Activated T-cell treated with anti-CD3 and anti-CD28 coated beads, Interleukin-2, amount 50 U/mL, for 24 hours (primary cell): ENCODE measurements at regions not wholly inside any gene's neighbourhood (a gene's known extent, or its start where the extent isn't known, plus 50 kb on each side); places are given as distances from the start of the nearest gene placed in this dataset.

Experiments
- DNase-seq: peaks from one replicate; pipeline ENCODE4 v3.0.0-alpha.2; 2020
- H3K27ac Mint-ChIP-seq: 2 replicates; pipeline ENCODE4 v1.8.0; 2020; ENCODE audit warnings: mild to moderate bottlenecking, mixed read lengths
- H3K27me3 Mint-ChIP-seq: 2 replicates; pipeline ENCODE4 v1.8.0; 2020; ENCODE audit warnings: mixed read lengths
- H3K36me3 Mint-ChIP-seq: 2 replicates; pipeline ENCODE4 v1.8.0; 2020; ENCODE audit warnings: low read depth, mixed read lengths
- H3K4me1 Mint-ChIP-seq: 2 replicates; pipeline ENCODE4 v1.8.0; 2020; ENCODE audit warnings: low read depth, mixed read lengths
- H3K4me3 Mint-ChIP-seq: 2 replicates; pipeline ENCODE4 v1.8.0; 2020; ENCODE audit warnings: mild to moderate bottlenecking, moderate library complexity, mixed read lengths
- H3K9me3 Mint-ChIP-seq: 2 replicates; pipeline ENCODE4 v1.8.0; 2020; ENCODE audit warnings: mixed read lengths

GRCh38 chr14:95410838-95411237 lies 91.1 kb upstream of the CLMN start:
- no peaks in the 10 kb centered on the region for H3K27me3 Mint-ChIP-seq
- no peaks in the 10 kb centered on the region for H3K4me1 Mint-ChIP-seq
- no peak for DNase-seq
- H3K27ac Mint-ChIP-seq: no peak overlapping the region
- H3K36me3 Mint-ChIP-seq: peaks cover 35% of the 10 kb centered on the region
- no peaks in the 10 kb centered on the region for H3K9me3 Mint-ChIP-seq
- no peak overlapping the region for H3K4me3 Mint-ChIP-seq

DNA sequence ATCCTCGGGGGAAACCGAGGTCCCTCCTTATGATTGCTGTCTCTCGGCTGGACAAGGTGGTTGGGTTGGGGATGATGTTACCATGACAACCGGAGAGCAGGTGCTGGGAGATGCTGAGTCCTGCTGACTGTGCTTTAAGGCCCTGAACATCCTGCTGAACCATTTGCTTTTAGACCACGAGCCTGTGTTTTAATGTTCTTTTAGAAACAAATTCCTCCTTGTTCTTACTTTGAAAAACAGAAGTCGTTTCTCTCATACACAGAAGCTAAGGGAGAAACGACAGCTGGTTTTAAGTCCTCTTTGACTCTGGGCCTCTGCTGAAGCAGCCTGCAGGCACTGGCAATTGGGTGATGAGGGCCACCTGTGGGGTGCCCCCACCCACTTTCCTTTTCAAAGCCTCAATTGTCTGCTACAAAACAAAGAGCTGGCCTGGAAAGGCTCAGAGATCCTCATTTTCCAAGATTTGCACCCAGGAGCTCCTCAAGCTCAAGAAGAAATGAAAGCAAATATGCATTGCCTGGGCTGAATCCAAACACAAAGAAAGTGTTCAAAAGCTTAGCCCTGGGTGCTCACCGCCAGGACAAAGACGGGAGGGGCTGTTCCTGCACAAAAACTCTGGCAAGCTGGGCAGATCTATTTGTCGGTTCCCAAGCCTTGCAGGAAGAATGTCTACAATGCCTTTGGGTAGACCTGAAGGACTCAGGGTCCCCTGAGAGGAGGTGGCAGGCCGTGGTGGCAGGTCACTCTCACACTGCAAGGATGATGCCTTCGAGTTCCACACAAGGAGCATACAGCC lies 90.0 kb upstream of the CLMN start:
- Mint-ChIP-seq H3K36me3 (peaks cover 32% of the 10 kb centered on the region), H3K9me3 (no peaks in the 10 kb centered on the region)

GRCh38 chr14:95408731-95409476 lies 89.2 kb upstream of the CLMN start:
- Mint-ChIP-seq H3K27ac (no peak overlapping the region), H3K36me3 (peaks cover 31% of the 10 kb centered on the region), H3K4me3 (no peak overlapping the region), H3K9me3 (no peaks in the 10 kb centered on the region), H3K4me1 (no peaks in the 10 kb centered on the region), H3K27me3 (no peaks in the 10 kb centered on the region)
- DNase-seq: no peak

More for the DNA sequence above, 90.0 kb upstream of the CLMN start:
- DNase-seq: no peak
- H3K4me1 Mint-ChIP-seq: no peaks in the 10 kb centered on the region
- H3K27ac Mint-ChIP-seq: no peak overlapping the region
- no peaks in the 10 kb centered on the region for H3K27me3 Mint-ChIP-seq
- H3K4me3 Mint-ChIP-seq: no peak overlapping the region

GRCh38 chr14:95407354-95407753 lies 87.6 kb upstream of the CLMN start:
- Mint-ChIP-seq H3K4me3 (no peak overlapping the region), H3K27me3 (no peaks in the 10 kb centered on the region), H3K36me3 (peaks cover 23% of the 10 kb centered on the region), H3K9me3 (no peaks in the 10 kb centered on the region), H3K4me1 (no peaks in the 10 kb centered on the region), H3K27ac (peak overlapping the region; percentile 30)
- no peak for DNase-seq

GRCh38 chr14:95406756-95407277 lies 87.1 kb upstream of the CLMN start:
- Mint-ChIP-seq H3K4me1 (no peaks in the 10 kb centered on the region), H3K4me3 (no peak overlapping the region), H3K27me3 (no peaks in the 10 kb centered on the region), H3K27ac (peak overlapping the region; percentile 30), H3K36me3 (peaks cover 19% of the 10 kb centered on the region), H3K9me3 (no peaks in the 10 kb centered on the region)
- no peak for DNase-seq

- H3K9me3 Mint-ChIP-seq: no peaks in the 10 kb centered on the region
- H3K27me3 Mint-ChIP-seq: no peaks in the 10 kb centered on the region
- no peak overlapping the region for H3K27ac Mint-ChIP-seq
- peaks cover 6% of the 10 kb centered on the region for H3K36me3 Mint-ChIP-seq
- H3K4me3 Mint-ChIP-seq: no peak overlapping the region
- H3K4me1 Mint-ChIP-seq: no peaks in the 10 kb centered on the region
- DNase-seq: no peak
Measured at GRCh38 chr14:95404583-95404982, 84.9 kb upstream of the CLMN start.

GRCh38 chr14:95402578-95402977 lies 82.9 kb upstream of the CLMN start:
- Mint-ChIP-seq H3K27ac (no peak overlapping the region), H3K9me3 (no peaks in the 10 kb centered on the region), H3K4me1 (no peaks in the 10 kb centered on the region), H3K36me3 (peaks cover 2% of the 10 kb centered on the region), H3K4me3 (no peak overlapping the region), H3K27me3 (no peaks in the 10 kb centered on the region)
- DNase-seq: no peak

DNA sequence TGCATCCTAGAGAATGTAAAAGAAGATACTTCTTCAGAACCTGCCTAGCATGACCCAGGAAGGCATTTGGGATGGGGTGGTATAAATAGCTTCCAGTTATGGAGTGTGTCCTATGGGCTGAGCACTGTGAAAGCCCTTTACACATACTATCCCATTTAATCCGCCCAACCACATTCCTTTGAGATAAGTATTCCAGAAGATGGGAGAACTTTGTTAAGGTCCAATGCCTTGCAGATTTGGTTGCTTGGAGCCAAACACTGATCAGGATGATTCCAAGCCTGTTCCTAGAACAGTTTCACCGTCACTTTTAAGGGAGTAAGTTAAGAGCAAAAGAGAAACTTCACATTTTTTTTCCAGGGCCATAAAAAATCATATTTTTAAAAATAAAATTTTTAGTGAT lies 82.5 kb upstream of the CLMN start:
- no peaks in the 10 kb centered on the region for H3K9me3 Mint-ChIP-seq
- no peak overlapping the region for H3K27ac Mint-ChIP-seq
- no peak for DNase-seq
- H3K4me3 Mint-ChIP-seq: no peak overlapping the region
- no peaks in the 10 kb centered on the region for H3K4me1 Mint-ChIP-seq
- H3K27me3 Mint-ChIP-seq: no peaks in the 10 kb centered on the region
- H3K36me3 Mint-ChIP-seq: peaks cover 2% of the 10 kb centered on the region

- no peaks in the 10 kb centered on the region for H3K36me3 Mint-ChIP-seq
- no peak for DNase-seq
- no peaks in the 10 kb centered on the region for H3K9me3 Mint-ChIP-seq
- H3K27ac Mint-ChIP-seq: no peak overlapping the region
- no peaks in the 10 kb centered on the region for H3K27me3 Mint-ChIP-seq
- peaks cover 7% of the 10 kb centered on the region for H3K4me1 Mint-ChIP-seq
- no peak overlapping the region for H3K4me3 Mint-ChIP-seq
Measured at GRCh38 chr14:95398630-95399547, 79.2 kb upstream of the CLMN start.

DNA sequence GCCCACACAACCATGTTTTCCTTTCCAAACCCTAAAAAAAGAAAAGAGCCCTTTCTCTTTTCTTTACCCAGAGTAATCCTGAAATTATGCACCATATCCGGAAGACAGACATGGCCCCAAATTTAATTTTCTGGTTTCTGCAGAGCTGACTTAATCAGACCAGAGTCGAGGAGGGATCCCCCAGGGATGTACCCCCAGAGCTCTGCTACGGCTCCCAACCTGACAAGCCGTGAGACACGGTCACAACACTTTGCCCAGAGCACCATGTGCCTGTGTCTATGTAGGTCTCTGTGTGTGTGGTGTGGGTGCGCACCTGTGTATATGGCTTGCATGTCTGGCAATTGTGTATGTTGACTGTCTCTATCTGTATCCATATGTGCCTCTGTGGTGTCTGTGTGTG lies 77.6 kb upstream of the CLMN start:
- no peak for DNase-seq
- Mint-ChIP-seq H3K4me1 (peaks cover 7% of the 10 kb centered on the region), H3K27me3 (no peaks in the 10 kb centered on the region), H3K36me3 (no peaks in the 10 kb centered on the region), H3K9me3 (no peaks in the 10 kb centered on the region), H3K4me3 (no peak overlapping the region), H3K27ac (no peak overlapping the region)

- no peak overlapping the region for H3K27ac Mint-ChIP-seq
- no peak overlapping the region for H3K4me3 Mint-ChIP-seq
Measured at GRCh38 chr14:95396221-95396620, 76.5 kb upstream of the CLMN start.

GRCh38 chr14:95395098-95395737 lies 75.5 kb upstream of the CLMN start:
- no peak for DNase-seq
- H3K27me3 Mint-ChIP-seq: no peaks in the 10 kb centered on the region

More at GRCh38 chr14:95396221-95396620, 76.5 kb upstream of the CLMN start:
- H3K27me3 Mint-ChIP-seq: no peaks in the 10 kb centered on the region
- peaks cover under 1% of the 10 kb centered on the region for H3K9me3 Mint-ChIP-seq
- no peak for DNase-seq
- no peaks in the 10 kb centered on the region for H3K36me3 Mint-ChIP-seq
- H3K4me1 Mint-ChIP-seq: peaks cover 7% of the 10 kb centered on the region

DNA sequence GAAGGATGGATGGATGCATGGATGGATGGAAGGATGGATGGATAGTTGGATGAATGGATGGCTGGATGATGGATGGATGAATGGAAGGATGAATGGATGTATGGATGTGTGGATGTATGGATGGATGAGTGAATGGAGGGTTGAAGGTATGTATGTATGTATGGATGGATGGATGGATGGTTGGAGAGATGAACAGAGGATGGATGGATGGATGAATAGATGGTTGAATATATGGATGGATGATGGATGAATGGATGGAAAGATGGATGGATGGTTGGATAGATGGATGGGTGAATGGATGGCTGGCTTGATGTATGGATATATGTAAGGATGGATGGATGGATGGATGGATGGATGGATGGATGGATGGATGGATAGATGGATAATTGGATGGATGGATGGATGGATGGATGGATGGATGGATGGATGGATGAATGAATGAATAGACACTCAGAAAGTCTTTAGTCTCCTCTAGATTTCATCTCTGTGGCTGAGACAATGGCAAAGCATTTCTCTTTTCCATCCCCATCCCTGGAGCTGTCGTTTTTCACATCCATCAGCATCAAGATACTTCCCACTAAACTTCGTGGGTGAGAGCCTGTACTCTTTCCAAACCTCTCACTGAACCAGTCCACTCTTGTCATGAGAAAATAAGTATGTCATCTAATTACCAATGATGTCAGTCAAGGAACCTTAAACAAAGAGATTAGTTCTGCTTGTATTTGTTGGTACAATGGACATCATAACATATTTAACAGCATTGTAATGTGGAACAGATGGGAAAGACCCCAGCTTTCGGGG lies 74.8 kb upstream of the CLMN start:
- no peak overlapping the region for H3K4me3 Mint-ChIP-seq
- peaks cover 3% of the 10 kb centered on the region for H3K27me3 Mint-ChIP-seq
- DNase-seq: no peak
- H3K36me3 Mint-ChIP-seq: no peaks in the 10 kb centered on the region
- peaks cover 2% of the 10 kb centered on the region for H3K9me3 Mint-ChIP-seq
- H3K27ac Mint-ChIP-seq: no peak overlapping the region
- H3K4me1 Mint-ChIP-seq: peaks cover 7% of the 10 kb centered on the region

More at GRCh38 chr14:95395098-95395737, 75.5 kb upstream of the CLMN start:
- Mint-ChIP-seq H3K27ac (no peak overlapping the region), H3K4me1 (peaks cover 7% of the 10 kb centered on the region), H3K4me3 (no peak overlapping the region), H3K9me3 (peaks cover 2% of the 10 kb centered on the region), H3K36me3 (no peaks in the 10 kb centered on the region)
